Nephron progenitor cell (in vitro differentiated cells): ENCODE measurements at regions not wholly inside any gene's neighbourhood (a gene's known extent, or its start where the extent isn't known, plus 50 kb on each side); places are given as distances from the start of the nearest gene placed in this dataset.

ENCODE experiments used
- DNase-seq: peaks from one replicate; pipeline ENCODE4 v3.0.0; 2021
- H3K27ac Mint-ChIP-seq: 2 replicates; pipeline ENCODE4 v1.8.0; 2021; ENCODE audit warnings: mild to moderate bottlenecking, moderate library complexity, mixed read lengths
- H3K27me3 Mint-ChIP-seq: 2 replicates; pipeline ENCODE4 v1.8.0; 2021; ENCODE audit warnings: mild to moderate bottlenecking, low read depth, mixed read lengths; ENCODE audit not compliant: poor library complexity
- H3K36me3 Mint-ChIP-seq: 2 replicates; pipeline ENCODE4 v1.8.0; 2021; ENCODE audit warnings: low read depth, mixed read lengths
- H3K4me1 Mint-ChIP-seq: 2 replicates; pipeline ENCODE4 v1.8.0; 2021; ENCODE audit warnings: mixed read lengths
- H3K4me3 Mint-ChIP-seq: 2 replicates; pipeline ENCODE4 v1.8.0; 2021; ENCODE audit warnings: mild to moderate bottlenecking, moderate library complexity, mixed read lengths
- H3K9me3 Mint-ChIP-seq: 2 replicates; pipeline ENCODE4 v1.8.0; 2021; ENCODE audit warnings: mild to moderate bottlenecking, moderate library complexity, mixed read lengths
- TF ChIP-seq, protein P1 (sequence below): fragments of 200-600 bp; sonication (generic); IDR thresholded peaks from 2 replicates; pipeline ENCODE4 v1.5.0; 2021; ENCODE audit warnings: antibody characterized with exemption

DNA sequence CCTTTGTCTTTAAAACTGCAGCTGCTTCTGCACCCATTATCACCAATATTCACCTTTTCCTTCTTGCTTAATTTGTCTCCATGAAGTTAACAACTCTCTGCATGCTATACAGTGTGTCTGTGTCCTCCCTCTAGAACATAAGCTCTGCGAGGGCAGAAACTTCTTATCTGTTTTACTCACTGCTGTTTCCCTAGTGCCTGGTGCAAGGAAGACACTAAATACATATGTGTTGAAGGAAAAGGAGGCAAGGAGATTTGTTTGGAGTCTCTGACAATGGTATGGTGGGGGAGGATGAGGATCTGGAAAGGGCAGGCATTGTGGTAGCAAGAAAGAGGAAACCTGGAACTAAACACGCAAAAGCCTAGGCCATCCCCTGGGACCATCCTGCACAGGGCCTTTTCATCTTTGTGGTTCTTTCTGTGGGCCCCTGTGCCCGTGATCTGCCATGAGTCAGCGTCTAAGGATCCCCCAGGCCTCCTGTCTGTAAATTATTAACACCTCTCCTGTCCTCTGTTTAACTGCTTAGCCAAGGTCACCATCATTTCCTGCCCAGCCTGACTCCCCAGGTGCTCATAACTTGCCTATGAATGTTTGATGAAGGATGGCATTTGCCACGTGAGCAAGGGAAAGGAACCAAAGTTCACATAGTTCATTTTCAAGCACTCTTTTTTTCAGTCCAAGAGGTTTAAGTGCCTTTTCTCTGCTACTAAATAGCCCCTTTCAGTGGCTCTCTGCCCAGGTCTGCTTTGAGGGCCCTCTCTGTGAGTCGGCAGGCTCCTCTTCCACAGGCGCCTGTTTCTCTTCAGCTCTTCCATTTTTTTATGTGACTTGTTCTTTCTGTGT is 131.1 kb downstream of the RASSF10 start:
- TF ChIP-seq, protein P1, sequence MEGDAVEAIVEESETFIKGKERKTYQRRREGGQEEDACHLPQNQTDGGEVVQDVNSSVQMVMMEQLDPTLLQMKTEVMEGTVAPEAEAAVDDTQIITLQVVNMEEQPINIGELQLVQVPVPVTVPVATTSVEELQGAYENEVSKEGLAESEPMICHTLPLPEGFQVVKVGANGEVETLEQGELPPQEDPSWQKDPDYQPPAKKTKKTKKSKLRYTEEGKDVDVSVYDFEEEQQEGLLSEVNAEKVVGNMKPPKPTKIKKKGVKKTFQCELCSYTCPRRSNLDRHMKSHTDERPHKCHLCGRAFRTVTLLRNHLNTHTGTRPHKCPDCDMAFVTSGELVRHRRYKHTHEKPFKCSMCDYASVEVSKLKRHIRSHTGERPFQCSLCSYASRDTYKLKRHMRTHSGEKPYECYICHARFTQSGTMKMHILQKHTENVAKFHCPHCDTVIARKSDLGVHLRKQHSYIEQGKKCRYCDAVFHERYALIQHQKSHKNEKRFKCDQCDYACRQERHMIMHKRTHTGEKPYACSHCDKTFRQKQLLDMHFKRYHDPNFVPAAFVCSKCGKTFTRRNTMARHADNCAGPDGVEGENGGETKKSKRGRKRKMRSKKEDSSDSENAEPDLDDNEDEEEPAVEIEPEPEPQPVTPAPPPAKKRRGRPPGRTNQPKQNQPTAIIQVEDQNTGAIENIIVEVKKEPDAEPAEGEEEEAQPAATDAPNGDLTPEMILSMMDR = no peak
- Mint-ChIP-seq H3K4me3 (no peak overlapping the region), H3K4me1 (peaks cover 68% of the 10 kb centered on the region)

DNA sequence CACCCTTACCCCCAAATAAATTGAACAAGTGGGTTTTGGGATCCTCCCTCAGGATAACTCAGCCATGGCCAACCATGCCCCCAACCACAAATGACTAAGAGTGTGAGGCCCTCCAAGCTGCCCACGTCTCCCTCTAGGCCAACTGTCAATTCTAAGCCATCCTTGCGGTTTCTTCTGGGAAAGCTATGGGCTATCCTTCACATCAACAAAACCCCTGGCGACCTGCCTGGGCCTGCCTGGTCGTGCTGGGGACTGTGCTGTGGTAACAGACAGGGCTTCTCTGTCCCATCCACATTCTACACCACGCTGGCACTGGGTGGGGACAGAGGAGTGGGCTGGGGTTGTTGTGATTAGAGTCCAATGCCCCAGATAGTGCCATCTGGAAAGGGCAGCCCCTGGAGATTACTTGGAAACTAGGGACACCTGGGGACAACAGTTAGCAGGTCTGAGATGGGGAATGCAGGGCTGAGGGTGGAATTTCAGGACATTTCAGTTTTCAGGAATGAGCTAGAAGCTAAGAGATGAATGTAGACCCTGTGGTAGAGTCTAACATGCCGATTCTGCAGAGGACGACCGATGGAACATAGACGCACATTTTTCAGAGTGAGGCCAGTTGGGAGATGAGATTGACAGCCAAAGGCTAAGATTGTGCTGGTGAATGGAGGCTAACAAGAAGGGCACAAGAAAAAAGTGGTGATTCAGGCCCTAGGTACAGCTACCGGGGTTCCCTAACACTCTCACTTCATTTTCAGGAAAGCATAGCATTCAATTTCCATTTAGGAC is 131.9 kb downstream of the RASSF10 start:
- H3K36me3 Mint-ChIP-seq = no peaks in the 10 kb centered on the region
- H3K9me3 Mint-ChIP-seq = peaks cover 6% of the 10 kb centered on the region
- DNase-seq = no peak
- H3K4me1 Mint-ChIP-seq = peaks cover 67% of the 10 kb centered on the region
- H3K4me3 Mint-ChIP-seq = no peak overlapping the region
- H3K27me3 Mint-ChIP-seq = peaks cover 13% of the 10 kb centered on the region
- H3K27ac Mint-ChIP-seq = peak overlapping the region; percentile 90
- TF ChIP-seq, protein P1 = no peak

More for the DNA sequence above, 131.1 kb downstream of the RASSF10 start:
- Mint-ChIP-seq H3K9me3 (peaks cover 6% of the 10 kb centered on the region), H3K27ac (peak overlapping the region; percentile 90), H3K27me3 (peaks cover 13% of the 10 kb centered on the region), H3K36me3 (no peaks in the 10 kb centered on the region)
- DNase-seq = peak; percentile 14

DNA sequence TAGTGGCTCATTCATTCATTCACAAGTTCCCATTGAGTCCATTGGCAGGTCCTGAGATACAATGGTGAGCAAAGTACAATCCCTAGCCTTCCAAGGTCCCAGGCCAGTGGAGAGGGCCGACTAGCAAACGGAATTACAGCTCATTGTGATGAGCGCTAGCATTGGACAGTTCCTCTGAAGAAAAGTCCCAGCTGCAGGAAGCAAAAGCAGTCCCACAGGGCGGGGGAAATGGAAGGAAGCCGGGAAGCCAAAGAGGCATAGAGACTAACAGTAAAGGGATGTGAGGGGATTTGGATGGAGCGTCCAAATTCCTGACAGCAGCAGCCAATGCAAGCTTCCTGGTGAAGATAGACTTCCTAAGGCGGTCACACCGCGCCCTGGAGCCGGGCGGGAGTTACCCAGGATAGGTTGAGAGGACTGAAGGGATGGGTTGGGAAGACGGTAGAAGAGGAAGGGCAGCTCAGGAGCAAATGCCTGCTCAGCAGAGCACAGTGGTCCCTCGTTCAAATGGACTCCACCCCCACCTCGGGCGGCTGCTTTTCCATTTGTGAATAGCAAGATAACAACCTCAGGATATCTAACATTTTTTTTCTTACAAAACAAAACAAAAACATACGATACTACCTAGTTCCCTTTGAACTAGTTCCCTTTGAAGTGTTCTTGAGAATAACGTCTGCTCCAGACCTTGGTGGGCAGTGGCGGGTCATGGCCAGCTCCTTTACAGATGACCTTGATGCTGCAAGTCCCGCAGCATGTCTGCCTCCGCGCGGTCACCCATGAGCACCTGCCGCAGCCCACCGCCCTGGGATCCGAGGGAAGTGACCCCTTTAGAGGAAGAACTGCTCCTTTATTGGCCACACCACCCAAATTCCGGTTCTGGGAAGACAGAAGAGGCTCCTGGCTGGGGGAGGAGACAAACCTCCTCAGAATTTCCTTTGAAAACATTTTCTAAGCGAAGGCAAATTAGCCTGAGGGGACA is 132.9 kb downstream of the RASSF10 start:
- Mint-ChIP-seq H3K36me3 (no peaks in the 10 kb centered on the region), H3K27ac (peak overlapping the region; percentile 52), H3K4me3 (peak overlapping the region; percentile 20), H3K4me1 (peaks cover 57% of the 10 kb centered on the region), H3K9me3 (peaks cover 6% of the 10 kb centered on the region), H3K27me3 (peaks cover 13% of the 10 kb centered on the region)
- no peak for DNase-seq
- TF ChIP-seq, protein P1 = no peak

DNA sequence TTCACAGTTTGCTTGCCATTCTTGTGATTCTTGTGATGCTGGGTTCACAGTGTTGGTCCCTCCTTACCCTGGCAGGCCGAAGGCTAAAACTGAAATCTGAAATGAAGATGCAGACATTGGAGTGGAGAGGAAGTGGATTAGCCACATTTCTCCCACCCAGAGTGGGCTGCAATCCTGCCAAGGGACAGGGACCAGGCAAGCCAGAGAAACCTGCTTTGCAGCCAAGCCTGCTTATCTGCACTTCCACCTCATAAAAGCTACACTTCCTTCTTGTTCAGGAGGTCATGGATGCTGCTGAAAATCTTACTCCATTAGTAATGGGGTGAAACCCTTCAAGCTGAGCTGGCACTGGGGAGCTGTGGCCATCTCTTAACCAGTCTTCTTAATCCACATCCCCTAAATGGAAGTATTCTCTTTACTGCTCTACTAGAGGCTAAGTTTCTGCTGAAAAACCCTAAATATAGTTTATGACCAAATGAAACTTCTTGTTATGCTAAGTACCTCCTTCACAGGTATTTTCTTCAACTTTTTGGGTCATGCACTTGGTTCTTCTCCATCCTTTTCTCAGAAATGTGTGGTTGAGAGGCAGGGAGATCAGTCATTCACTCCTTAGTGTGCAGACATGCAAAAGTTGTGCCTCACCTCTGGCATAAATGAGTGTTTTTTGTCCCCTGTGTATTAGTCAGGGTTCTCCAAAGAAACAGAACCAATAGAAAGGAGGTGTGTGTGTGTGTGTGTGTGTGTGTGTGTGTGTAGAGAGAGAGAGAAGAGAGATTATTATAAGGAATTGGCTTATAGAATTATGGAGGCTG is 133.9 kb upstream of the BMAL1 start:
- TF ChIP-seq, protein P1 = no peak
- no peak overlapping the region for H3K4me3 Mint-ChIP-seq
- H3K4me1 Mint-ChIP-seq = peaks cover 46% of the 10 kb centered on the region
- H3K27me3 Mint-ChIP-seq = peaks cover 10% of the 10 kb centered on the region
- H3K9me3 Mint-ChIP-seq = no peaks in the 10 kb centered on the region
- H3K27ac Mint-ChIP-seq = no peak overlapping the region
- DNase-seq = no peak
- no peaks in the 10 kb centered on the region for H3K36me3 Mint-ChIP-seq

DNA sequence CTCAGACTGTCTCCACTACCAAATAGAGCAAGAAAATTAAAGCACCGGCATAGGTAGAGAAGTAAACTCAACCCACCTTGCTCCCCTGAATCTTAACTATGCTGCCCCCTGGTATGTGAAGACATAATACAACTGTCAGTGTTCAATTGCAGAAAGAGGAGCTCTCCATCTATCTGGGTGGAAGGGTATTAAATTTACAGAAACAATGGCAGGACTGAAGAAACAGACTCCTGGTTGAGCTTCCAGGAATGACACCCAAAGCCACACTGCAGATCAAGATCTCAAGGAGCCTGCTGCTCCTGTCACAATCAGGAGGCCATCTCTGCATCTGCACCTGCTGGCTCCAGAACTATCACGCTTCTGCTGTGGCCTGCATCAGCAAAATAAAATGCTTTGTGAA is 132.1 kb upstream of the BMAL1 start:
- Mint-ChIP-seq H3K36me3 (no peaks in the 10 kb centered on the region), H3K27ac (peak overlapping the region; percentile 17), H3K4me1 (peaks cover 33% of the 10 kb centered on the region), H3K27me3 (peaks cover 16% of the 10 kb centered on the region), H3K9me3 (no peaks in the 10 kb centered on the region), H3K4me3 (no peak overlapping the region)
- TF ChIP-seq, protein P1 = no peak
- no peak for DNase-seq
